ENCODE measurements at regions not wholly inside any gene's neighbourhood (a gene's known extent, or its start where the extent isn't known, plus 50 kb on each side); places are given as distances from the start of the nearest gene placed in this dataset.

GRCh38 chr20:46810448-46811223, 84.0 kb upstream of the EYA2 start:
- peaks cover 12 to 23% (median 20%) of the 10 kb centered on the region in 11 experiments for H3K27me3 ChIP-seq
- no peak overlapping the region for H3K27ac ChIP-seq
- H3K4me2 ChIP-seq, result no peak overlapping the region
- H4K20me1 ChIP-seq, result no peaks in the 10 kb centered on the region
- no peak for TF ChIP-seq Cebpa-rat (IDR thresholded peaks at IDR 0.05)
- no peaks in the 10 kb centered on the region for H3K9me3 ChIP-seq (replicated peaks in 1 of 11)
- peaks cover 0 to 19% (median 13%) of the 10 kb centered on the region in 10 experiments; a peak in 14 of 20 replicates for H3K4me1 ChIP-seq
- H3K4me3 ChIP-seq, result no peak overlapping the region
- no peak overlapping the region for H3K9ac ChIP-seq
- no peaks in the 10 kb centered on the region for H3K36me3 ChIP-seq

DNA sequence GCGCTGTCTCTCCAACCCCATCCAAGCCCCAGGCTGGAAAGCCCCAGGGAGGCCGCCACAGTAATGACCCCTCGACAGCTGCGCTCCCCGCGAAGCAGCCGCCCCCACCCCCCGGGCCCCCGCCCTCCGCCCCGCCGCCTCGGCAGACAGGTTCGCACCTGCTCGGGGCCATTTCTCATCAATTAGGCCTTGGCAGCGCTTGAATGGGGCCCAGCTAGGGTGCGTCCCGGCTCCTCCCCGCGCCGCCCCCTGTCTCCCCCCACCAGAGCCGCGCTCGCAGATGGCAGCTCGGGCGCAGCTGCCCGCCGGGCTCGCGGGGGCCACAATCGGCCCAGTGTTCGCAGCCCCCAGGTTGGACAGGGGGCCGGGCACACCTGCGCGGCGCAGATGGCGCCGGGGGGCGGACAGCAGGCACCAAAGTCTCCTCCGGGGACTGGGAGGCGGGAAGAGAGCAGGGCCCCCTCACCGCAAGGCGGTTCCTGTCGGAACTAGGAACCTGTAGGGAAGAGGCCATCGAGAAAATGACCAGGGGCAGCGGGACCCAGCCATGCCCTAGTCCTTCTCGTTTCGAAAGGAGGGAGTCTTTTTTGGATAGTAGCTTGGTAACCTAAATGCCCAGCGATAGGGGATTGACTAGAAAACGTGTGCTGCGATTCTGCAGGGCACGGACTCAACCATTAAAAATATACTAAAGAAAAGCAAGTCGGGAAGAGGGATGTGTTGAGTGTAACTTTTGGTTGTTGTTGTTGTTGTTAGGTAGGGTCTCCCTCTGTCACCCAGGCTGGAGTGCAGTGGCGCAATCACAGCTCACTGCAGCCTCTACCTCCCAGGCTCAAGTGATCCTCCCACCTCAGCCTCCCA, 83.2 kb upstream of the EYA2 start:
- no peak for TF ChIP-seq Cebpa-rat (IDR thresholded peaks at IDR 0.05)
- Histone ChIP-seq H3K27me3 (peaks cover 12 to 23% (median 20%) of the 10 kb centered on the region in 11 experiments), H3K9ac (no peak overlapping the region), H3K4me3 (peak overlapping the region in 4 of 10 experiments; percentile 22 to 47 (median 32); a peak in 4 of 20 replicates), H3K27ac (no peak overlapping the region), H3K4me1 (peaks cover 0 to 19% (median 13%) of the 10 kb centered on the region in 10 experiments; a peak in 14 of 20 replicates), H3K9me3 (replicated peaks in 1 of 11) (no peaks in the 10 kb centered on the region), H3K4me2 (peak overlapping the region in 10 of 11 experiments; percentile 39 to 68 (median 50); a peak in 15 of 22 replicates), H4K20me1 (no peaks in the 10 kb centered on the region), H3K36me3 (no peaks in the 10 kb centered on the region)

- H3K9ac ChIP-seq, result peak overlapping the region in 2 of 11 experiments; percentile 18 to 24; a peak in 1 of 22 replicates
- peaks cover 12 to 23% (median 20%) of the 10 kb centered on the region in 11 experiments for H3K27me3 ChIP-seq
- H4K20me1 ChIP-seq, result no peaks in the 10 kb centered on the region
- no peak for TF ChIP-seq Cebpa-rat (IDR thresholded peaks at IDR 0.05)
- H3K9me3 ChIP-seq (replicated peaks in 1 of 11), result peaks cover 0 to 11% (median 0%) of the 10 kb centered on the region in 11 experiments; a peak in 2 of 22 replicates
- peak overlapping the region; percentile 2 to 72 (median 56); a peak in 17 of 22 replicates for H3K4me2 ChIP-seq
- H3K4me1 ChIP-seq, result peaks cover 0 to 19% (median 13%) of the 10 kb centered on the region in 10 experiments; a peak in 14 of 20 replicates
- no peaks in the 10 kb centered on the region for H3K36me3 ChIP-seq
- no peak overlapping the region for H3K27ac ChIP-seq
- no peak overlapping the region for H3K4me3 ChIP-seq
These were observed 80.0 kb upstream of the EYA2 start for GRCh38 chr20:46814366-46815232.

GRCh38 chr20:46816097-46816496, 78.5 kb upstream of the EYA2 start:
- peaks cover 0 to 21% (median 14%) of the 10 kb centered on the region in 10 experiments; a peak in 14 of 20 replicates for H3K4me1 ChIP-seq
- peaks cover 9 to 12% (median 10%) of the 10 kb centered on the region in 11 experiments for H3K27me3 ChIP-seq
- no peak for TF ChIP-seq Cebpa-rat (IDR thresholded peaks at IDR 0.05)
- H3K9me3 ChIP-seq (replicated peaks in 1 of 11), result peaks cover 0 to 11% (median 0%) of the 10 kb centered on the region in 11 experiments; a peak in 2 of 22 replicates
- H3K4me2 ChIP-seq, result no peak overlapping the region
- H3K9ac ChIP-seq, result no peak overlapping the region
- H3K27ac ChIP-seq, result no peak overlapping the region
- H3K36me3 ChIP-seq, result no peaks in the 10 kb centered on the region
- no peak overlapping the region for H3K4me3 ChIP-seq
- H4K20me1 ChIP-seq, result no peaks in the 10 kb centered on the region

GRCh38 chr20:46816886-46817638, 77.6 kb upstream of the EYA2 start:
- H4K20me1 ChIP-seq, result no peaks in the 10 kb centered on the region
- H3K9ac ChIP-seq, result no peak overlapping the region
- H3K9me3 ChIP-seq (replicated peaks in 1 of 11), result peaks cover 0 to 11% (median 0%) of the 10 kb centered on the region in 11 experiments; a peak in 2 of 22 replicates

GRCh38 chr20:46820682-46821081, 74.0 kb upstream of the EYA2 start:
- no peak for TF ChIP-seq Cebpa-rat (IDR thresholded peaks at IDR 0.05)
- no peaks in the 10 kb centered on the region for H3K36me3 ChIP-seq
- peaks cover 5 to 28% (median 8%) of the 10 kb centered on the region in 11 experiments; a peak in 15 of 22 replicates for H3K9me3 ChIP-seq (replicated peaks in 1 of 11)

More at GRCh38 chr20:46816886-46817638, 77.6 kb upstream of the EYA2 start:
- peaks cover under 1 to 3% (median 2%) of the 10 kb centered on the region in 11 experiments; a peak in 18 of 22 replicates for H3K27me3 ChIP-seq
- no peak overlapping the region for H3K4me2 ChIP-seq
- H3K4me1 ChIP-seq, result peaks cover 0 to 19% (median 14%) of the 10 kb centered on the region in 10 experiments; a peak in 14 of 20 replicates
- H3K4me3 ChIP-seq, result no peak overlapping the region
- no peak for TF ChIP-seq Cebpa-rat (IDR thresholded peaks at IDR 0.05)
- no peaks in the 10 kb centered on the region for H3K36me3 ChIP-seq
- no peak overlapping the region for H3K27ac ChIP-seq

DNA sequence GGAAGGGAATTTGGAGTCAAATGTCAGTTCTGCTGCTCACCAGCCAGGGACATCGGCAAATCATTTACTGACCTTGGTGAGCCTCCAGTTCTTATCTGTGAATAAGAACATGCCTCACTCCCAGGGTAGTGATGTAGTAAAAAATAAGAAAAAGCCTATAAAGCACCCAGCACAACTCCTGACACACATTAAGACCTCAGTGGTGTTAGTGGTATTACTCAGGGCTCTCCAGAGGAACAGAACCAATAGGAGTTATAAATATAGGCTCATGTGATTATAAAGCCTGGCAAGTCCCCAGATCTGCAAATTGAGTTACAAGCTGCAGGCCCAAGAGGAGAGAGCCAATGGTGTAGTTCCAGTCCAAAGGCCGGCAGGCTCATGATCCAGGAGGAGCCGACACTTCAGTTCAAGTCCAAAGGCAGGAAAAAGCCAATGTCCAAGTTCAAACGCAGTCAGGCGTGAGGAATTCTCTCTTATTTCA, 71.3 kb upstream of the EYA2 start:
- H3K27ac ChIP-seq, result no peak overlapping the region
- peaks cover 0 to 4% (median 0%) of the 10 kb centered on the region in 10 experiments; a peak in 1 of 20 replicates for H3K4me1 ChIP-seq

More at GRCh38 chr20:46820682-46821081, 74.0 kb upstream of the EYA2 start:
- no peak overlapping the region for H3K27ac ChIP-seq
- no peaks in the 10 kb centered on the region for H4K20me1 ChIP-seq
- peaks cover 0 to 4% (median 0%) of the 10 kb centered on the region in 10 experiments; a peak in 1 of 20 replicates for H3K4me1 ChIP-seq
- no peaks in the 10 kb centered on the region for H3K27me3 ChIP-seq
- no peak overlapping the region for H3K4me3 ChIP-seq
- no peak overlapping the region for H3K9ac ChIP-seq
- no peak overlapping the region for H3K4me2 ChIP-seq

More for the DNA sequence above, 71.3 kb upstream of the EYA2 start:
- Histone ChIP-seq H3K4me2 (no peak overlapping the region), H3K9ac (no peak overlapping the region), H3K9me3 (replicated peaks in 1 of 11) (peaks cover 5 to 16% (median 8%) of the 10 kb centered on the region in 11 experiments; a peak in 15 of 22 replicates), H3K36me3 (no peaks in the 10 kb centered on the region), H3K27me3 (no peaks in the 10 kb centered on the region), H3K4me3 (no peak overlapping the region), H4K20me1 (no peaks in the 10 kb centered on the region)
- no peak for TF ChIP-seq Cebpa-rat (IDR thresholded peaks at IDR 0.05)
